ENCODE measurements at regions not wholly inside any gene's neighbourhood (a gene's known extent, or its start where the extent isn't known, plus 50 kb on each side); places are given as distances from the start of the nearest gene placed in this dataset.
A peak's percentile ranks its signal among the peaks of the same experiment; 100 is the strongest.

- DNase-seq (ENCODE audit: low read depth) = no peak
Measured at GRCh38 chr5:57334475-57334874, 148.1 kb downstream of the ACTBL2 start.

GRCh38 chr5:57332361-57332760 is 150.2 kb downstream of the ACTBL2 start:
- DNase-seq (ENCODE audit: low read depth) = no peak

- no peak for DNase-seq (ENCODE audit: low read depth)
Measured at GRCh38 chr5:57327561-57328367, 153.9 kb downstream of the GPBP1 start.

- no peak for DNase-seq (ENCODE audit: low read depth)
Measured at GRCh38 chr5:57325678-57326397, 152.0 kb downstream of the GPBP1 start.

- DNase-seq (ENCODE audit: low read depth) = no peak
Measured at GRCh38 chr5:57324861-57325260, 151.0 kb downstream of the GPBP1 start.

- no peak for DNase-seq (ENCODE audit: low read depth)
Measured at GRCh38 chr5:57324181-57324580, 150.3 kb downstream of the GPBP1 start.

- no peak for DNase-seq (ENCODE audit: low read depth)
Measured at GRCh38 chr5:57320582-57320981, 146.7 kb downstream of the GPBP1 start.

GRCh38 chr5:57319628-57320027 is 145.8 kb downstream of the GPBP1 start:
- no peak for DNase-seq (ENCODE audit: low read depth)

GRCh38 chr5:57318251-57318650 is 144.4 kb downstream of the GPBP1 start:
- no peak for DNase-seq (ENCODE audit: low read depth)

- DNase-seq (ENCODE audit: low read depth) = no peak
Measured at GRCh38 chr5:57317341-57317740, 143.5 kb downstream of the GPBP1 start.

- DNase-seq (ENCODE audit: low read depth) = peak; percentile 36
Measured at GRCh38 chr5:57316798-57317327, 143.0 kb downstream of the GPBP1 start.

GRCh38 chr5:57315941-57316340 is 142.1 kb downstream of the GPBP1 start:
- no peak for DNase-seq (ENCODE audit: low read depth)
